ENCODE measurements at regions not wholly inside any gene's neighbourhood (a gene's known extent, or its start where the extent isn't known, plus 50 kb on each side); places are given as distances from the start of the nearest gene placed in this dataset.

DNA sequence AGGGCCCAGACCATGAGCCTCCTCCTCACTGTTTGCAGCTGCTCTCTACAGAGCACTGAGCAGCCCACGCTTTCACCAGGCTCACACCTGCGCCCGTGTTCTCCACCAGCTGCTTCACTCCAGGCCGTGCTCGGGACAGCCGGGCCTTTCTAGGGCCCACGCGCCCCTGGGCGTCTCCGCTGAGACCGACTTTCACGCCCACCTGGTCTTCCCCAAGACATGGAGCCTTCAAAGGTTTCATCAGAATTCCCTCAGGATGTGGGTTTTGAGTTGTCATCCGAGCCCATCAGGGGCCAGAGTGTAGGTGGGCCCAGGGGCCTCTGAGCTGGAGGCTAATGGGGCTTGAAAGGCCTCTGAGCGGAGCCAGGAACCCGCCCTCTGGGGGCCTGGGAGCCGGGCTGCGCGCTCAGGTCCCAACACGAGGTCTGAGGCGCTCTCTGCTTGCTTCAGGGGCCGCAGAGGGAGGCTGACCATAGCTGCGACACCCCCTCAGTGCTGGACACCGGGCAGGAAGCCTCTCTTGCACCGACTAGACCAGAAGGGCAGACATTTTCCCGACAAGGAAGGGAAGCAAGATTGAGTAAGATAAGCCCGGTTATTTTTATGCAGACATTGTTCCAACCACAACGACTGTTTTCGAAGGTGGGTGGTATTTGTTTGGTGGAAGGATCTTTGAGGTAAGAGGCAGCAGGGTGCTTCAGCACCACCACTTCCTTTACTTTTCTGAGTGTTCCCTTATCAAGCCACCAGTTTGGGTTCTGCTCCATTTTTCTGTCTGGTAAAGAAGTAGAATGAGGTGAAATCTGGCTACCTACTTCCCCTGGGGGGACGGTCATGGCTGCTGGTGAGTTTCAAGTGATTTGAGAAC is 125.0 kb upstream of the FUT8 start:
- Histone ChIP-seq H2BK20ac (ENCODE audit: low read depth, low read length) (no peak overlapping the region), H2AK5ac (ENCODE audit: low read depth, low read length) (0 out of 2 replicates have a peak overlapping the region, but pooled peaks have one; percentile 31), H2BK15ac (ENCODE audit: low read depth, low read length) (no peak overlapping the region), H3K9me3 (ENCODE audit: control insufficient read depth, insufficient read depth, low read length) (no peaks in the 10 kb centered on the region), H2AFZ (replicated peaks; ENCODE audit: low read length, poor library complexity) (no peak overlapping the region), H3K27me3 (ENCODE audit: control insufficient read depth, insufficient read depth, low read length) (no peaks in the 10 kb centered on the region), H2BK5ac (ENCODE audit: low read depth, low read length, poor library complexity, severe bottlenecking) (no peak overlapping the region), H3K79me1 (ENCODE audit: low read depth in 1 of 2, low read length in 2 of 2) (no peaks in the 10 kb centered on the region), H3K4me2 (ENCODE audit: low read depth, low read length) (no peak overlapping the region), H2BK120ac (ENCODE audit: low read depth, low read length) (no peak overlapping the region), H2AK9ac (replicated peaks; ENCODE audit: low read depth, low read length, poor library complexity) (no peak overlapping the region), H4K91ac (ENCODE audit: insufficient read depth, low read depth, low read length) (no peak overlapping the region), H4K8ac (ENCODE audit: low read depth in 2 of 2, low read length in 2 of 2) (no peak overlapping the region), H3K9ac (ENCODE audit: low read depth, low read length) (no peak overlapping the region), H3K4ac (ENCODE audit: low read depth, low read length) (no peak overlapping the region), H4K20me1 (ENCODE audit: insufficient read depth, low read length) (no peaks in the 10 kb centered on the region), H3K27ac (ENCODE audit: insufficient read depth, low read length) (no peak overlapping the region), H3K14ac (replicated peaks; ENCODE audit: low read depth, low read length) (no peak overlapping the region), H3K23ac (ENCODE audit: low read depth, low read length) (no peak overlapping the region), H3K36me3 (ENCODE audit: control insufficient read depth, insufficient read depth, low read length) (no peaks in the 10 kb centered on the region), H3K18ac (ENCODE audit: low read depth, low read length) (no peak overlapping the region), H4K5ac (ENCODE audit: low read depth, low read length) (no peak overlapping the region), H3K56ac (ENCODE audit: extremely low read depth, insufficient read depth, low read length) (no peak overlapping the region), H3K4me1 (ENCODE audit: control insufficient read depth, insufficient read depth, low read length) (peaks cover 3% of the 10 kb centered on the region), H3K4me3 (ENCODE audit: insufficient read depth, low read depth, low read length) (no peak overlapping the region), H3K9me1 (ENCODE audit: insufficient read depth, low read length) (0 out of 2 replicates have a peak, but pooled peaks cover 1% of the 10 kb centered on the region)
- in situ Hi-C loops (cut with MboI; ENCODE audit: low sequenced_read_pairs): no loop called here
- ATAC-seq (ENCODE audit: low read depth) (no peak), DNase-seq (no peak)
- BruUV-seq (replicated peaks): no TSS peak
- TF ChIP-seq RCOR1 (IDR thresholded peaks at IDR 0.05; ENCODE audit: insufficient replicate concordance, low read length): no peak
- ChIA-PET CTCF (no interaction called here), POLR2A (ENCODE audit: unreplicated experiment) (interaction anchor here (0.6 kb wide), 1 partner anchor 373 kb away, joined by 3 read pairs; no protein-coding TSS in a partner anchor)
- WGBS, 2 experiments (ENCODE audit: extremely low coverage in 2 of 2, insufficient read length in 1 of 2): 90% methylated on average over 17 of the region's 29 CpGs; no CpG with 5 or more reads in 1 of the 2 experiments
- dilution Hi-C loops (cut with HindIII; ENCODE audit: low sequenced_read_pairs, unreplicated experiment): no loop called here
- intact Hi-C loops (cut with micrococcal nuclease): loop anchor here (5.0 kb wide), 1 partner anchor 670 kb away; no protein-coding TSS in a partner anchor

Measured in IMR-90 (cell line).